Keratinocyte (primary cell): ENCODE measurements at regions not wholly inside any gene's neighbourhood (a gene's known extent, or its start where the extent isn't known, plus 50 kb on each side); places are given as distances from the start of the nearest gene placed in this dataset.

Experiments
- DNase-seq: peaks from one replicate; pipeline ENCODE4 v3.0.0-alpha.2; 2011; ENCODE audit warnings: low read depth, missing footprints, low spot score
- FAIRE-seq: peaks from 2 replicates; lab custom pipeline; 2011; peaks lifted over from hg19 to GRCh38; lab: Jason Lieb, UNC
- H2AFZ ChIP-seq: 2 replicates; pipeline ENCODE4 v1.6.0; 2012; ENCODE audit warnings: low read length, control low read depth, inconsistent platforms; ENCODE audit not compliant: control insufficient read depth
- H3K27ac ChIP-seq: 2 replicates; pipeline ENCODE4 v1.5.1; 2011; ENCODE audit warnings: low read length; ENCODE audit not compliant: control insufficient read depth, insufficient read depth
- H3K27me3 ChIP-seq: 3 replicates; pipeline ENCODE4 v1.6.0; 2011; ENCODE audit warnings: low read length; ENCODE audit not compliant: control insufficient read depth, insufficient read depth; ENCODE audit errors: extremely low read depth
- H3K36me3 ChIP-seq, 2 experiments: 2 replicates in 1 of 2; 3 replicates in 1 of 2; pipeline ENCODE4 v1.5.1; 2011; ENCODE audit warnings: low read length in 2 of 2, mild to moderate bottlenecking in 1 of 2; ENCODE audit not compliant: control insufficient read depth in 2 of 2, insufficient read depth in 2 of 2; ENCODE audit errors: extremely low read depth in 1 of 2
- H3K4me1 ChIP-seq: 3 replicates; pipeline ENCODE4 v1.5.1; 2011; ENCODE audit warnings: low read length; ENCODE audit not compliant: control insufficient read depth, insufficient read depth; ENCODE audit errors: extremely low read depth
- H3K4me2 ChIP-seq: 3 replicates; pipeline ENCODE4 v1.6.0; 2011; ENCODE audit warnings: low read depth, low read length; ENCODE audit not compliant: control insufficient read depth, insufficient read depth; ENCODE audit errors: extremely low read depth
- H3K4me3 ChIP-seq, 3 experiments: fragments of 200-600 bp in 1 of 3; sonication (generic) in 1 of 3; 2 replicates in 2 of 3; 3 replicates in 1 of 3; pipeline ENCODE4 v1.5.1; 2011 to 2016; ENCODE audit warnings: low read length in 3 of 3, mild to moderate bottlenecking in 3 of 3, control low read depth in 2 of 3, inconsistent platforms in 1 of 3, low read depth in 1 of 3, mixed read lengths in 1 of 3, mixed run types in 1 of 3, moderate library complexity in 1 of 3; ENCODE audit not compliant: control insufficient read depth in 2 of 3, insufficient read depth in 2 of 3; ENCODE audit errors: extremely low read depth in 1 of 3
- H3K79me2 ChIP-seq: 2 replicates; pipeline ENCODE4 v1.6.0; 2012; ENCODE audit warnings: low read length; ENCODE audit not compliant: control insufficient read depth, insufficient read depth
- H3K9ac ChIP-seq: 3 replicates; pipeline ENCODE4 v1.6.0; 2011; ENCODE audit warnings: low read length; ENCODE audit not compliant: control insufficient read depth, insufficient read depth; ENCODE audit errors: extremely low read depth
- H3K9me1 ChIP-seq: 3 replicates; pipeline ENCODE4 v1.6.0; 2011; ENCODE audit warnings: low read length; ENCODE audit not compliant: control insufficient read depth, insufficient read depth; ENCODE audit errors: extremely low read depth
- H3K9me3 ChIP-seq: 2 replicates; pipeline ENCODE4 v1.5.1; 2012; ENCODE audit warnings: low read depth, low read length; ENCODE audit not compliant: control insufficient read depth
- H4K20me1 ChIP-seq: 3 replicates; pipeline ENCODE4 v1.6.0; 2011; ENCODE audit warnings: low read length; ENCODE audit not compliant: control insufficient read depth, insufficient read depth; ENCODE audit errors: extremely low read depth
- CTCF ChIP-seq, 3 experiments: IDR thresholded peaks in 1 of 3; conservative IDR thresholded peaks in 1 of 3; optimal IDR thresholded peaks in 1 of 3; 2 replicates in 2 of 3; 3 replicates in 1 of 3; pipeline versions ENCODE3 to v1.5.1; 2011; ENCODE audit warnings: low read length in 3 of 3, mild to moderate bottlenecking in 3 of 3, moderate library complexity in 2 of 3, control low read depth in 1 of 3, inconsistent platforms in 1 of 3; ENCODE audit not compliant: insufficient read depth in 2 of 3; ENCODE audit errors: extremely low read depth in 1 of 3
- EZH2 ChIP-seq: IDR thresholded peaks from one replicate; pipeline ENCODE4 v1.6.1; 2012; ENCODE audit warnings: inconsistent platforms, mild to moderate bottlenecking, low read length, moderate library complexity
- dilution Hi-C: fragments of 300-500 bp; cut with MboI; formaldehyde crosslinking; loops from one replicate; pipeline ENCODE4 v1.7.0; 2020; ENCODE audit warnings: low sequenced_read_pairs; ENCODE audit not compliant: extremely low pct_ligation_motif_present

- H3K79me2 ChIP-seq = no peaks in the 10 kb centered on the region
- H3K9me3 ChIP-seq = no peaks in the 10 kb centered on the region
- H3K9ac ChIP-seq = no peak overlapping the region
- TF ChIP-seq CTCF (optimal IDR thresholded peaks at IDR 0.05 in 1 of 3, IDR thresholded peaks at IDR 0.05 in 1 of 3, conservative IDR thresholded peaks at IDR 0.05 in 1 of 3; ENCODE audit: extremely low read depth in 1 of 3, insufficient read depth in 2 of 3, low read length in 3 of 3) = no peak
- no peak for TF ChIP-seq EZH2
- H3K27me3 ChIP-seq = no peaks in the 10 kb centered on the region
- H3K4me2 ChIP-seq = no peak overlapping the region
- no peak overlapping the region for H2AFZ ChIP-seq
- no peaks in the 10 kb centered on the region for H3K4me1 ChIP-seq
- dilution Hi-C loops = no loop called here
- H3K9me1 ChIP-seq = no peaks in the 10 kb centered on the region
- no peak for FAIRE-seq
- H3K27ac ChIP-seq = no peak overlapping the region
- DNase-seq = no peak
- H4K20me1 ChIP-seq = no peaks in the 10 kb centered on the region
- H3K4me3 ChIP-seq = no peak overlapping the region
- no peaks in the 10 kb centered on the region for H3K36me3 ChIP-seq
Observed at GRCh38 chr12:114562654-114563053, 121.3 kb downstream of the TBX3 start.

- H3K9me3 ChIP-seq = no peaks in the 10 kb centered on the region
- H2AFZ ChIP-seq = no peak overlapping the region
- FAIRE-seq (no peak), DNase-seq (no peak)
- no peaks in the 10 kb centered on the region for H3K4me1 ChIP-seq
- dilution Hi-C loops = no loop called here
- no peaks in the 10 kb centered on the region for H3K27me3 ChIP-seq
- H3K9ac ChIP-seq = no peak overlapping the region
- no peak overlapping the region for H3K4me3 ChIP-seq
- TF ChIP-seq EZH2 (no peak), CTCF (optimal IDR thresholded peaks at IDR 0.05 in 1 of 3, IDR thresholded peaks at IDR 0.05 in 1 of 3, conservative IDR thresholded peaks at IDR 0.05 in 1 of 3; ENCODE audit: extremely low read depth in 1 of 3, insufficient read depth in 2 of 3, low read length in 3 of 3) (no peak)
- H3K9me1 ChIP-seq = no peaks in the 10 kb centered on the region
- no peaks in the 10 kb centered on the region for H4K20me1 ChIP-seq
- H3K36me3 ChIP-seq = no peaks in the 10 kb centered on the region
- no peak overlapping the region for H3K27ac ChIP-seq
- no peaks in the 10 kb centered on the region for H3K79me2 ChIP-seq
- H3K4me2 ChIP-seq = no peak overlapping the region
Observed at GRCh38 chr12:114555451-114555850, 128.5 kb downstream of the TBX3 start.
